ENCODE measurements at regions not wholly inside any gene's neighbourhood (a gene's known extent, or its start where the extent isn't known, plus 50 kb on each side); places are given as distances from the start of the nearest gene placed in this dataset.

DNA sequence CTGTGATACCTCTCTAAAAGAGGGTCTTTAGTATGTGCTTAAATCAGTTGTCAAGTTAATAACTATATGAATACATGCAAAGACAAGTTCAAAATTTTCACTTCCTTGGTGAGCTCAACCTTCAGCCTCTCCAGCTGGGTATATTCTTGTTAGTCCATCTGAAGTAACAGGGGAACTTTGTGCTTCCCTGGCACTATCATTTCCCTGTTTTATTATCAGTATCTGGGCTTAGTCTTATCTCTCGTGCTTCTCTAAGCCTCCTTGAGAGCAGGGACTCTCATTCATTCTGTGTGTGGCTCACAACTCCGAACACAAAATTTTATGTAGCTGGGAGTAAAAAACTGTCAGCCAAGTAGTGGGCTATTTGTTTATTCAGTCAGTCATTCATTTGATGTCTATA is 175.9 kb upstream of the MAP3K1 start (continued):
- TF ChIP-seq ZNF212 (CRISPR knock-in tag; IDR thresholded peaks at IDR 0.05), result no peak
- no peak for TF ChIP-seq SIX5 (IDR thresholded peaks at IDR 0.05; ENCODE audit: borderline replicate concordance in 1 of 2, insufficient read depth in 1 of 2, low read depth in 1 of 2, low read length in 2 of 2)
- TF ChIP-seq, protein P1, sequence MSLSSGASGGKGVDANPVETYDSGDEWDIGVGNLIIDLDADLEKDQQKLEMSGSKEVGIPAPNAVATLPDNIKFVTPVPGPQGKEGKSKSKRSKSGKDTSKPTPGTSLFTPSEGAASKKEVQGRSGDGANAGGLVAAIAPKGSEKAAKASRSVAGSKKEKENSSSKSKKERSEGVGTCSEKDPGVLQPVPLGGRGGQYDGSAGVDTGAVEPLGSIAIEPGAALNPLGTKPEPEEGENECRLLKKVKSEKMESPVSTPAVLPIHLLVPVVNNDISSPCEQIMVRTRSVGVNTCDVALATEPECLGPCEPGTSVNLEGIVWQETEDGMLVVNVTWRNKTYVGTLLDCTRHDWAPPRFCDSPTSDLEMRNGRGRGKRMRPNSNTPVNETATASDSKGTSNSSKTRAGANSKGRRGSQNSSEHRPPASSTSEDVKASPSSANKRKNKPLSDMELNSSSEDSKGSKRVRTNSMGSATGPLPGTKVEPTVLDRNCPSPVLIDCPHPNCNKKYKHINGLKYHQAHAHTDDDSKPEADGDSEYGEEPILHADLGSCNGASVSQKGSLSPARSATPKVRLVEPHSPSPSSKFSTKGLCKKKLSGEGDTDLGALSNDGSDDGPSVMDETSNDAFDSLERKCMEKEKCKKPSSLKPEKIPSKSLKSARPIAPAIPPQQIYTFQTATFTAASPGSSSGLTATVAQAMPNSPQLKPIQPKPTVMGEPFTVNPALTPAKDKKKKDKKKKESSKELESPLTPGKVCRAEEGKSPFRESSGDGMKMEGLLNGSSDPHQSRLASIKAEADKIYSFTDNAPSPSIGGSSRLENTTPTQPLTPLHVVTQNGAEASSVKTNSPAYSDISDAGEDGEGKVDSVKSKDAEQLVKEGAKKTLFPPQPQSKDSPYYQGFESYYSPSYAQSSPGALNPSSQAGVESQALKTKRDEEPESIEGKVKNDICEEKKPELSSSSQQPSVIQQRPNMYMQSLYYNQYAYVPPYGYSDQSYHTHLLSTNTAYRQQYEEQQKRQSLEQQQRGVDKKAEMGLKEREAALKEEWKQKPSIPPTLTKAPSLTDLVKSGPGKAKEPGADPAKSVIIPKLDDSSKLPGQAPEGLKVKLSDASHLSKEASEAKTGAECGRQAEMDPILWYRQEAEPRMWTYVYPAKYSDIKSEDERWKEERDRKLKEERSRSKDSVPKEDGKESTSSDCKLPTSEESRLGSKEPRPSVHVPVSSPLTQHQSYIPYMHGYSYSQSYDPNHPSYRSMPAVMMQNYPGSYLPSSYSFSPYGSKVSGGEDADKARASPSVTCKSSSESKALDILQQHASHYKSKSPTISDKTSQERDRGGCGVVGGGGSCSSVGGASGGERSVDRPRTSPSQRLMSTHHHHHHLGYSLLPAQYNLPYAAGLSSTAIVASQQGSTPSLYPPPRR (CRISPR knock-in tag; IDR thresholded peaks at IDR 0.05; ENCODE audit: borderline replicate concordance), result no peak
- no peak for TF ChIP-seq NRF1 (conservative IDR thresholded peaks at IDR 0.05 in 1 of 2, IDR thresholded peaks at IDR 0.05 in 1 of 2)
- TF ChIP-seq ILF3 (IDR thresholded peaks at IDR 0.05; ENCODE audit: borderline replicate concordance), result no peak
- TF ChIP-seq, protein P2, sequence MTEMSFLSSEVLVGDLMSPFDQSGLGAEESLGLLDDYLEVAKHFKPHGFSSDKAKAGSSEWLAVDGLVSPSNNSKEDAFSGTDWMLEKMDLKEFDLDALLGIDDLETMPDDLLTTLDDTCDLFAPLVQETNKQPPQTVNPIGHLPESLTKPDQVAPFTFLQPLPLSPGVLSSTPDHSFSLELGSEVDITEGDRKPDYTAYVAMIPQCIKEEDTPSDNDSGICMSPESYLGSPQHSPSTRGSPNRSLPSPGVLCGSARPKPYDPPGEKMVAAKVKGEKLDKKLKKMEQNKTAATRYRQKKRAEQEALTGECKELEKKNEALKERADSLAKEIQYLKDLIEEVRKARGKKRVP (CRISPR knock-in tag; IDR thresholded peaks at IDR 0.05), result no peak
- TF ChIP-seq, protein P3, sequence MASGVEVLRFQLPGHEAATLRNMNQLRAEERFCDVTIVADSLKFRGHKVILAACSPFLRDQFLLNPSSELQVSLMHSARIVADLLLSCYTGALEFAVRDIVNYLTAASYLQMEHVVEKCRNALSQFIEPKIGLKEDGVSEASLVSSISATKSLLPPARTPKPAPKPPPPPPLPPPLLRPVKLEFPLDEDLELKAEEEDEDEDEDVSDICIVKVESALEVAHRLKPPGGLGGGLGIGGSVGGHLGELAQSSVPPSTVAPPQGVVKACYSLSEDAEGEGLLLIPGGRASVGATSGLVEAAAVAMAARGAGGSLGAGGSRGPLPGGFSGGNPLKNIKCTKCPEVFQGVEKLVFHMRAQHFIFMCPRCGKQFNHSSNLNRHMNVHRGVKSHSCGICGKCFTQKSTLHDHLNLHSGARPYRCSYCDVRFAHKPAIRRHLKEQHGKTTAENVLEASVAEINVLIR (CRISPR knock-in tag; IDR thresholded peaks at IDR 0.05), result no peak
- TF ChIP-seq, protein P4, sequence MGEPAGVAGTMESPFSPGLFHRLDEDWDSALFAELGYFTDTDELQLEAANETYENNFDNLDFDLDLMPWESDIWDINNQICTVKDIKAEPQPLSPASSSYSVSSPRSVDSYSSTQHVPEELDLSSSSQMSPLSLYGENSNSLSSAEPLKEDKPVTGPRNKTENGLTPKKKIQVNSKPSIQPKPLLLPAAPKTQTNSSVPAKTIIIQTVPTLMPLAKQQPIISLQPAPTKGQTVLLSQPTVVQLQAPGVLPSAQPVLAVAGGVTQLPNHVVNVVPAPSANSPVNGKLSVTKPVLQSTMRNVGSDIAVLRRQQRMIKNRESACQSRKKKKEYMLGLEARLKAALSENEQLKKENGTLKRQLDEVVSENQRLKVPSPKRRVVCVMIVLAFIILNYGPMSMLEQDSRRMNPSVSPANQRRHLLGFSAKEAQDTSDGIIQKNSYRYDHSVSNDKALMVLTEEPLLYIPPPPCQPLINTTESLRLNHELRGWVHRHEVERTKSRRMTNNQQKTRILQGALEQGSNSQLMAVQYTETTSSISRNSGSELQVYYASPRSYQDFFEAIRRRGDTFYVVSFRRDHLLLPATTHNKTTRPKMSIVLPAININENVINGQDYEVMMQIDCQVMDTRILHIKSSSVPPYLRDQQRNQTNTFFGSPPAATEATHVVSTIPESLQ (CRISPR knock-in tag; IDR thresholded peaks at IDR 0.05), result no peak

Data from K562 (cell line).